ENCODE measurements at regions not wholly inside any gene's neighbourhood (a gene's known extent, or its start where the extent isn't known, plus 50 kb on each side); places are given as distances from the start of the nearest gene placed in this dataset.

DNA sequence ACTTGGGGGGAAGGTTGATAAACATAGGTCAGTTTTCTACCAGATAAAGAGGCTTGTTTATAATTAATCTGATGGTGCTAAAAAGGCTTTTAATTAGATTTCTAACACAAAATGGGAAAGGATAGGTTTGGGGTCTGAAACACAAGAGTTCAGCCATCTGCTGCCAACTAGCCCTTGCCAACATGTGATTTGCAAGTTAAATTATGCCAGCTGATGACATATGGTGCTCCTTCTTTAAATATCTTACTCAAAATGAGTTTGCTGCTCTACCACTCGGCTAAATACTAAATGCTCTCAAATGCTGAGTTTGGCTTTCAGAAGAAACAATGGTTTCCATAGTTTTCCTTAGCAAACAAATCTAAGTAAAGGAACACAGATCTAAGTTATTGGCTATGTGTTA is 557.8 kb upstream of the CCDC54 start:
- no peak overlapping the region for H3K27ac ChIP-seq (ENCODE audit: low read depth, low read length)
- TF ChIP-seq, protein P1, sequence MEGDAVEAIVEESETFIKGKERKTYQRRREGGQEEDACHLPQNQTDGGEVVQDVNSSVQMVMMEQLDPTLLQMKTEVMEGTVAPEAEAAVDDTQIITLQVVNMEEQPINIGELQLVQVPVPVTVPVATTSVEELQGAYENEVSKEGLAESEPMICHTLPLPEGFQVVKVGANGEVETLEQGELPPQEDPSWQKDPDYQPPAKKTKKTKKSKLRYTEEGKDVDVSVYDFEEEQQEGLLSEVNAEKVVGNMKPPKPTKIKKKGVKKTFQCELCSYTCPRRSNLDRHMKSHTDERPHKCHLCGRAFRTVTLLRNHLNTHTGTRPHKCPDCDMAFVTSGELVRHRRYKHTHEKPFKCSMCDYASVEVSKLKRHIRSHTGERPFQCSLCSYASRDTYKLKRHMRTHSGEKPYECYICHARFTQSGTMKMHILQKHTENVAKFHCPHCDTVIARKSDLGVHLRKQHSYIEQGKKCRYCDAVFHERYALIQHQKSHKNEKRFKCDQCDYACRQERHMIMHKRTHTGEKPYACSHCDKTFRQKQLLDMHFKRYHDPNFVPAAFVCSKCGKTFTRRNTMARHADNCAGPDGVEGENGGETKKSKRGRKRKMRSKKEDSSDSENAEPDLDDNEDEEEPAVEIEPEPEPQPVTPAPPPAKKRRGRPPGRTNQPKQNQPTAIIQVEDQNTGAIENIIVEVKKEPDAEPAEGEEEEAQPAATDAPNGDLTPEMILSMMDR (IDR thresholded peaks at IDR 0.05; ENCODE audit: low read depth, low read length) = no peak
- H3K9me3 ChIP-seq (ENCODE audit: control insufficient read depth, insufficient read depth, low read length) = peaks cover 14% of the 10 kb centered on the region
- DNase-seq (ENCODE audit: low read depth, low spot score) = no peak
- POLR2A ChIA-PET = no interaction called here
- CTCF ChIA-PET = no interaction called here
- H3K27me3 ChIP-seq (ENCODE audit: control insufficient read depth, insufficient read depth, low read length) = no peaks in the 10 kb centered on the region
- H3K4me3 ChIP-seq (ENCODE audit: low read depth, low read length) = no peak overlapping the region

DNA sequence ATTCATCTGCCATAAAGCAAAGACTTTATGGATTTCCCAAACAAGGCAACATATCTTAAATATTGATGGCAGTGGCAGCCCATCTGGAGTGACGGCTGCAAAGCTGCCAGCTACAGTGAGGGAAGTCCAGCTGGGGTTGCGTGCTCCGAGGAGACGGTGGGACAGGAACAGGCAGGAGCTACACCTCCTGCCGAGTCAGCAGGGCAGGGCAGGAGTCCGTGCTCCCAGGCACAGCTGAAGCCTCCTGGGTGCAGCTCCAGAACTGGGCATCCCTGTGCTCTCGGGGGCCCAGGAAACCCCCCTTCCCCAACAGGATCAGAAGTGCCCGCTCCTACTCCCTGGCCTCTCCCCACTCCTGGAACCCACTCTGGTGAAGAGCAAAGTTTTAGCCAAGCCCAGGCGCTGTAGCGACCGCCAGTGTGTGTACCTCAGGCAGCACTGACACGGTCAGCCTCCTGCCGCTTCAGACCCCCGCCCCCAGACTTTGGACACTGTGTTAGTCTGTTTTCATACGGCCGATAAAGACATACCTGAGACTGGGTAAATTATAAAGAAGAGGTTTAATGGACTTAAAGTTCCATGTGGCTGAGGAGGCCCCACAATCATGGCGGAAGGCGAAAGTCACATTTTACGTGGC is 556.4 kb upstream of the CCDC54 start:
- POLR2A ChIA-PET = no interaction called here
- CTCF ChIA-PET = no interaction called here

DNA sequence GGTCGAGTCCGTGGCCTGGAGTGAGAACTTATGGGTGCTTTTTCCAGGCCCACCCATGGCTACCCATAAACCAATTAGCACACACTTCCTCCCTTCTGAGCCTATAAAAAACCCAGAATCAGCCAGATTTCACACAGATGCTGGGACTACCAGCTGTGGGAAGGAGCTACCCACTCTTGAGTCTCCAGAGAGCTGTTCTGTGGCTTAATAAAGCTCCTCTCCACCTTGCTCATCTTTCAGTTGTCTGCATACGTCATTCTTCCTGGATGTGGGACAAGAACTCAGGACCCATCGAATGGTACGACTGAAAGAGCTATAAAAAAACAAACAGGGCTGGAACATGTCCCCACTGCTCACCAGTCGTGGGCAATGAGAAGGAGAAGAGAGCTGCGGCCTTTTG is 555.4 kb upstream of the CCDC54 start:
- POLR2A ChIA-PET = no interaction called here
- CTCF ChIA-PET = no interaction called here
- DNase-seq (ENCODE audit: low read depth, low spot score) = no peak

More for the DNA sequence above, 556.4 kb upstream of the CCDC54 start:
- Histone ChIP-seq H3K4me3 (ENCODE audit: low read depth, low read length) (no peak overlapping the region), H3K27ac (ENCODE audit: low read depth, low read length) (no peak overlapping the region), H3K9me3 (ENCODE audit: control insufficient read depth, insufficient read depth, low read length) (peaks cover 14% of the 10 kb centered on the region), H3K27me3 (ENCODE audit: control insufficient read depth, insufficient read depth, low read length) (no peaks in the 10 kb centered on the region)
- no peak for DNase-seq (ENCODE audit: low read depth, low spot score)
- TF ChIP-seq, protein P1 (IDR thresholded peaks at IDR 0.05; ENCODE audit: low read depth, low read length) = no peak

GRCh38 chr3:106822204-106822603 is 555.0 kb upstream of the CCDC54 start:
- POLR2A ChIA-PET = no interaction called here
- TF ChIP-seq, protein P1 (IDR thresholded peaks at IDR 0.05; ENCODE audit: low read depth, low read length) = no peak
- H3K27me3 ChIP-seq (ENCODE audit: control insufficient read depth, insufficient read depth, low read length) = no peaks in the 10 kb centered on the region
- peaks cover 14% of the 10 kb centered on the region for H3K9me3 ChIP-seq (ENCODE audit: control insufficient read depth, insufficient read depth, low read length)
- CTCF ChIA-PET = no interaction called here
- H3K27ac ChIP-seq (ENCODE audit: low read depth, low read length) = no peak overlapping the region
- DNase-seq (ENCODE audit: low read depth, low spot score) = no peak
- H3K4me3 ChIP-seq (ENCODE audit: low read depth, low read length) = no peak overlapping the region

More for the DNA sequence above, 555.4 kb upstream of the CCDC54 start:
- H3K27ac ChIP-seq (ENCODE audit: low read depth, low read length) = no peak overlapping the region
- peaks cover 14% of the 10 kb centered on the region for H3K9me3 ChIP-seq (ENCODE audit: control insufficient read depth, insufficient read depth, low read length)
- TF ChIP-seq, protein P1 (IDR thresholded peaks at IDR 0.05; ENCODE audit: low read depth, low read length) = no peak
- H3K27me3 ChIP-seq (ENCODE audit: control insufficient read depth, insufficient read depth, low read length) = no peaks in the 10 kb centered on the region
- no peak overlapping the region for H3K4me3 ChIP-seq (ENCODE audit: low read depth, low read length)

- Histone ChIP-seq H3K27ac (ENCODE audit: low read depth, low read length) (no peak overlapping the region), H3K27me3 (ENCODE audit: control insufficient read depth, insufficient read depth, low read length) (no peaks in the 10 kb centered on the region), H3K9me3 (ENCODE audit: control insufficient read depth, insufficient read depth, low read length) (peaks cover 14% of the 10 kb centered on the region), H3K4me3 (ENCODE audit: low read depth, low read length) (no peak overlapping the region)
- ChIA-PET POLR2A (no interaction called here), CTCF (no interaction called here)
- DNase-seq (ENCODE audit: low read depth, low spot score) = no peak
- TF ChIP-seq, protein P1 (IDR thresholded peaks at IDR 0.05; ENCODE audit: low read depth, low read length) = no peak
Measured at GRCh38 chr3:106823701-106824100, 553.5 kb upstream of the CCDC54 start.
